Activated T-cell treated with anti-CD3 and anti-CD28 coated beads, Interleukin-2, amount 50 U/mL, for 4 hours (primary cell): ENCODE measurements at regions not wholly inside any gene's neighbourhood (a gene's known extent, or its start where the extent isn't known, plus 50 kb on each side); places are given as distances from the start of the nearest gene placed in this dataset.

Experiments
- ATAC-seq, 2 donors: fragments of 200-7000 bp; cut with Tn5 transposase; one replicate each; pipeline ENCODE4 v1.10.0; 2021
- DNase-seq: peaks from one replicate; pipeline ENCODE4 v3.0.0-alpha.2; 2020
- H3K27me3 Mint-ChIP-seq: one replicate; pipeline ENCODE4 v1.8.0; 2021; ENCODE audit warnings: low read depth, mixed read lengths
- H3K36me3 Mint-ChIP-seq: one replicate; pipeline ENCODE4 v1.8.0; 2022; ENCODE audit warnings: mixed read lengths; ENCODE audit not compliant: insufficient read depth
- H3K4me1 Mint-ChIP-seq: one replicate; pipeline ENCODE4 v1.8.0; 2021; ENCODE audit warnings: low read depth, mixed read lengths
- H3K4me3 Mint-ChIP-seq: one replicate; pipeline ENCODE4 v1.8.0; 2021; ENCODE audit warnings: mild to moderate bottlenecking, moderate library complexity, mixed read lengths
- H3K9me3 Mint-ChIP-seq: one replicate; pipeline ENCODE4 v1.8.0; 2021; ENCODE audit warnings: mixed read lengths

DNA sequence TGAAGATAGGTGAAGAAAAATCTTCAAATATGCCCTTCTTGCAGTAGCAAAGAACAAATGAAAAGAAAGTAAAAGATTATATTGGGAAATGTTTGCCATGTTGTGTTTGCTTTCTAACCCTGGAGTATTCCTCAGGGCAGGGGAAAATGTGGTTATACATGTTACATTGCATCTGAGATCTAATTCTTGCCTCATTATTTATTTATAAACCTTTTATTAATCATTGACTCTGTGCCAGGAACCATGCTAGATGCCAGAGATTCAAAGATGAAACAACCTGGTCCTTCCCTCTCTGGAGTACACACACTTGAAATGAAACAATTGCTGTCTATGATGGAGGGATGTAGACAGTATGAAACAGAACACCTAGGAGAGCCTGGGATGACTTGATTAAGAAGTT is 128.1 kb upstream of the HMGA2 start:
- no peak overlapping the region for H3K4me3 Mint-ChIP-seq
- peaks cover 2% of the 10 kb centered on the region for H3K27me3 Mint-ChIP-seq
- H3K9me3 Mint-ChIP-seq: peaks cover 4% of the 10 kb centered on the region
- no peaks in the 10 kb centered on the region for H3K4me1 Mint-ChIP-seq
- H3K36me3 Mint-ChIP-seq: no peaks in the 10 kb centered on the region
- ATAC-seq (no peak), DNase-seq (no peak)

DNA sequence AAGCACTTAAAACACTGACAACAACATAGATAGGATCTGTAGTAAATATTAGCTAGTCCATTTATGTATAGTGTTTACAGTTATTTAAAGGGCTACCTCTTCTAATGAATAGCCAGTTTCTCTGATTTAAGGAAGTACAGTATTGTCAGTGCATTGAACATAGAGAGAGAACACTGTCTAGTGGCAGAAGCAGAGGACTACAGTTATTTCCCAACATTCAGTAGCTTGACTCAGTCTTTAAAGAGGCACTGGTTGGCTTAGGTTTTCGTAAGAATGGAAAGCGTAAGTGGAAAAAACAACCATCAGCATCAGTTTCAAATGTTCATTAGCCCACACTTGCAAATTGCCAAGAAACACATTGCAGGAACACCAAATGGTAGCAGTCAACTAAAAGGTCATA is 125.0 kb upstream of the HMGA2 start:
- Mint-ChIP-seq H3K4me3 (no peak overlapping the region), H3K27me3 (peaks cover 4% of the 10 kb centered on the region), H3K9me3 (peaks cover 3% of the 10 kb centered on the region)

DNA sequence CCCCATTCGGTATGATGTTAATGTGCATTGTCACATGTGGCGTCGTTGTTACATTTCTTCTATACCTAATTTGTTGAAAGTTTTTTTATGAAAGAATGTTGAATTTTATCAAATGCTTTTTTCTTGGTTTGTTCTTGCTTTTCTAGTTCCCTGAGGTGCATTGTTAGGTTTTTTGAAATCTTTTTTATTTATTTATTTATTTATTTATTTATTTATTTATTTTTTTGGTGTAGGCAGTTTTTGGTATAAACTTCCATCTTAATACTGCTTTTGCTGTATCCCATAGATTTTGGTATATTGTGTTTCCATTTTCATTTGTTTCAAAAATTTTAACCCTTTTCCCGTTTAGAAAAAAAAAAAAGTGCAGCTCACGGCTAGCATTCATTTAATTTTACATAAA is 121.1 kb upstream of the HMGA2 start:
- Mint-ChIP-seq H3K4me3 (no peak overlapping the region), H3K36me3 (no peaks in the 10 kb centered on the region), H3K4me1 (no peaks in the 10 kb centered on the region), H3K9me3 (peaks cover 26% of the 10 kb centered on the region), H3K27me3 (peaks cover 4% of the 10 kb centered on the region)
- no peak for ATAC-seq
- DNase-seq: no peak

More for the DNA sequence above, 125.0 kb upstream of the HMGA2 start:
- no peak for ATAC-seq
- Mint-ChIP-seq H3K36me3 (no peaks in the 10 kb centered on the region), H3K4me1 (no peaks in the 10 kb centered on the region)
- no peak for DNase-seq

DNA sequence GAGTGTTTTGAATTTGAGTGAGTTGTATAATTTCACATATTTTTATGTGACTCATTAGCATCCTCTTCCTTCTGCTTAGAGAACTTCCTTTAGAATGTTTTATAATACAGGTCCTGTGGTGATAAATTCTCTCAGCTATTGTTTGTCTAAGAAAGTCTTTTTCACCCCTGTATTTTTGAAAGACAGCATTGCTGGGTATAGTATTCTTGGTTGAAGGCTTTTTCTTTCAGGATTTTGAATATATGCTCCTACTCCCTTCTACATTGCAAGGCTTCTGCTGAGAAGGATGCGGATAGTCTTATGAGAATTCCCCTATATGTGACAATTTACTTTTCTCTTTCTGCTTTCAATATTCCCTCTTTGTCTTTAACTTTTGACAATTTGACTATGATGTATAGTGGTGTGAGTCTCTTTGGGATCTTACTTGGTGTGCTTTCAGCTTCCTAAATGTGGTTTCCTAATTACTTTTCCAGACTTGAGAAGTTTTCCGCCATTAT is 118.9 kb upstream of the HMGA2 start:
- DNase-seq (no peak), ATAC-seq (no peak)
- Mint-ChIP-seq H3K4me1 (no peaks in the 10 kb centered on the region), H3K4me3 (no peak overlapping the region), H3K27me3 (peaks cover 4% of the 10 kb centered on the region), H3K36me3 (no peaks in the 10 kb centered on the region), H3K9me3 (peaks cover 26% of the 10 kb centered on the region)

DNA sequence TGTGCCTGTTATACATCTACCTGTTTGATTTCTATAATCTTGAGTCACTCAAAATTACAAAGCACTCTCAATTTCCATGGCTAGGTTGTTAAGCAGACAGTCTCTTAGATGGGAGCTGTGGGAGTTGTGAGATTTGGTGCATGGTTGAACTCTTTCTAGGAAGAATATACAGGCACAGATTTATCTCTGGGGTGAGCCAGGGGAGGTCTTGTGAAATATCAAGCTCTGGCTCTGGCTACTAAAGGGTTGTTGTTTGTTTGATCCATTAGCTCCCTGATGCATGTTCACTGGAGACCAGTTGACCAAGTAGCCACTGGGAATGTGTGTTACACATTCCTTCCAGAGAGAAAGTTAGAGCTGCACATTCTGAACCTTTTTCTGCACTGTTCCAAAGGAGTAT is 117.2 kb upstream of the HMGA2 start:
- peaks cover 26% of the 10 kb centered on the region for H3K9me3 Mint-ChIP-seq
- H3K4me1 Mint-ChIP-seq: no peaks in the 10 kb centered on the region
- H3K27me3 Mint-ChIP-seq: peaks cover 7% of the 10 kb centered on the region
- no peak overlapping the region for H3K4me3 Mint-ChIP-seq
- no peak for ATAC-seq
- DNase-seq: no peak
- no peaks in the 10 kb centered on the region for H3K36me3 Mint-ChIP-seq

DNA sequence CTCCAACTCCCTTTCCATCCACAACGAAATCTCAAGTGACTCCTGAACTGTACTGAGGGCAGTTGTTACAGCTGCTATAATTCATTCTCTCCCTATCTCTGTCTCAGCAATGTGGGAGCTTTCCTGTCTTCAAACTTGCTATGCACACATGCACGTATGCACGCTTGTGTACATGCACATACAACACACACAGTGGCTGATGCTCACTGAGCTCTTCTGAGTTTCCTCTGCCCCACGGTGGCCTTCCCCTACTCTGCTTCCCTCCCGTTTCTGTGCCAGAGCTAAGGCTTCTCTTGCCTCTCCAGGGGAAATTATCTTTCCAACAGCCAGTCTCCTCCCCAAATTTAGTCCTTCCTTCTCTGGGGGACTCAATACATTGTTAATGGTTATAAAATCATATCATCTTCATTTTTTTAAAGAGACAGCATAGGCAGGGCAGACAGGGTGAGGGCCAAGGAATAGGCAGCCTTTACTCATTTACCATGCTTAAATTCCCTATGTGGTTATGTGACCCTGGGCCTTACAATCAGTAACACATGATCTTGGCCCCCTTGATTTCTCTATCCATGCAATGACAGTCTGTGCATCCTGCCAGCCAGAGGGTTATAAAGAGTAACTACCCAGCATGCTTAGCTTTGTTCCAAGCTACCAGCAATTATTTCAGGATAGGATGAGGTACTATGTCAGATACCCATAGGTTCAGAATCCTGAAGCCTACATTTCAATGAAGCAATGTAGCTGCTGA is 111.9 kb upstream of the HMGA2 start:
- peaks cover 3% of the 10 kb centered on the region for H3K27me3 Mint-ChIP-seq
- H3K4me1 Mint-ChIP-seq: no peaks in the 10 kb centered on the region
- H3K4me3 Mint-ChIP-seq: no peak overlapping the region
- H3K9me3 Mint-ChIP-seq: no peaks in the 10 kb centered on the region
- DNase-seq (no peak), ATAC-seq (no peak)
- no peaks in the 10 kb centered on the region for H3K36me3 Mint-ChIP-seq

DNA sequence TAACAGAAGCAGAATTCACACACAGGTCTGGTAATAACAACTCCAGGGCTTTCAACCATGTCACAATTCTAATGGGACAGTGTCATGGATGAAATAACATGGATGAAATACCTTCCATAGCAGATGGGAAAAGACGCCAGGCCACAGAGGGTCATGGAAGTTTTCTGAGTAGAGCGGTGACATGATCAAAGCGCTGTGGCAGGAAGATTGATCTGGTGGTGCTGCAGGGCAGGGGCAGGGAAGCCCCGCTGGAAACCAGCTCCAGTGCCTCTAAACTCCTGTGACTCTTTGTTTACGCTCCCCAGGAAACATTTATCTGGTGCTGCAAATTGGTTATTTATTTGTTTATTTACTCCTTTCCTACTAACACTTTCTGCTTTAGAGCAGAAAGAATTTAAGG is 108.3 kb upstream of the HMGA2 start:
- Mint-ChIP-seq H3K36me3 (no peaks in the 10 kb centered on the region), H3K9me3 (no peaks in the 10 kb centered on the region), H3K4me3 (no peak overlapping the region), H3K27me3 (peaks cover 8% of the 10 kb centered on the region), H3K4me1 (no peaks in the 10 kb centered on the region)
- DNase-seq (no peak), ATAC-seq (no peak)

DNA sequence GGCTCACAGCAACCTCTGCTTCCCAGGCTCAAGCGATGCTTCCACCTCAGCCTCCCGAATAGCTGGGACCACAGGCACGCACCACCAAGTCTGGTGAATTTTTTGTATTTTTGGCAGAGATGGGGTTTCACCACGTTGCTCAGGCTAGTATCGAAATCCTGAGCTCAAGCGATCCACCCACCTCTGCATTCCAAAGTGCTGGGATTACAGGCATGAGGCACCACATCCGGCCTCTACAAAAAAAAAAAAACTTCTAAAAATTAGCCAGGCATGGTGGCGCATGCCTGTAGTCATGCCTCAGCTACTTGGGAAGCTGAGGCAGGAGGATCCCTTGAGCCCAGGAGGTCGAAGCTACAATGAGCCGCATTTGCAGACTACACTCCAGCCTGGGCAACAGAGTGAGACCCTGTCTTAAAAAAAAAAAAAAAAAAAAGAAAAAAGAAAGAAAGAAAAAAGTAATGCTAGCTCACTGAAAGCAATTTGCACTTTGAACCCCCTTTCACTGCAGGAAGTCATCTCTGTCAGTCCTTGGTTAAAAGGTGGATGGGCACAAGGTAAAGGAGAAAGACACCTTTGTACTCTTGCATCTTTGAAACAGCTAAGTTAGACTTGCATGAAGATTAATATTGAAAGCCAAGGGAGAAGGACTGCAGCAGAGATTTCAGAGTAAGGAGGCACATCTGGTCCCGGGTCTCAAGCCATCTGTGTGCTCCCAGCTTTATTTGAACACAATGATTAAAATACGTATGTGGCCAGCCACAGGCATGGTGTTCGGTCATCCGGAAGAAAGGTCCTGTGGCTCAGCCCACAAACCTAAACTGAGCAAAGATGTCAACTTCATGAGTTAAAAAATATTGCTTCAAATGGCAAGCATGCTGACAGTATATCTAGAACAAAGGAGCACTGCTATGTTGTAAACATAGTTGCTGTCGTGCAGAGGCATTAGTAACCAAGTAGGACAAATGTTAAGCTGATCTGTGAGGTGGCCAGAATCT is 103.8 kb upstream of the HMGA2 start:
- Mint-ChIP-seq H3K9me3 (no peaks in the 10 kb centered on the region), H3K4me3 (no peak overlapping the region), H3K27me3 (peaks cover 5% of the 10 kb centered on the region), H3K4me1 (no peaks in the 10 kb centered on the region), H3K36me3 (no peaks in the 10 kb centered on the region)
- ATAC-seq (no peak), DNase-seq (no peak)

DNA sequence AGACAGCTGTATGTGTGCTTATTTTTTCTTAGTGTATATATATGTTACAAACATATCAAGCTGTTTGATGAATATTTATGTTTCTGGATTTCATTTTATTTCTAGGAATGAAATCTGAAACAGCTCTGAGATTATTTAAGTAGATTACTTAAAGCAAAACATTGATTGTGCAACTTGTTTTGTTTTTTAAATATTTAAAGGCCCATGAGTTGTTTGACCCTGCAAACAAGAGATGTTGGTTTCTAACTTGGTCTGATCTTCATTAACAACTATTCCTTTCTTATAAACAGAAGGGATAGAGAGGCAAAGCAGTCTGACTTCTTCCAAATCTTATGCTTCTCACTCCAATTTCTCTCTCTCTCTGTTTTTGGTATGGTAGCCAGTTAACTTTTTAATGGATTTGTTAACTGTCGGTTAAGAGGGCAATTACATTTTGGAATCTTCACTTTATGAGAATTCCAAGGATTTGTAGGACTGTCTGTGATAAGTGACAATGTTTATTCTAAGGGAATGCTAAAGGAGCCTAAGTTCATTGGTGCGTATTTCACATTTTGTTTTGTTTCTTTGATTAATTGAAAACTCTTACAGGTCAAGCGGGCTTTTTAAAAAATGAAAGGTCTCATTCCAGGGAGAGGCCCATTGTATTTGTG is 102.6 kb upstream of the HMGA2 start:
- H3K4me1 Mint-ChIP-seq: no peaks in the 10 kb centered on the region
- peaks cover 10% of the 10 kb centered on the region for H3K27me3 Mint-ChIP-seq
- no peaks in the 10 kb centered on the region for H3K9me3 Mint-ChIP-seq
- DNase-seq (no peak), ATAC-seq (no peak)
- H3K36me3 Mint-ChIP-seq: no peaks in the 10 kb centered on the region
- no peak overlapping the region for H3K4me3 Mint-ChIP-seq

DNA sequence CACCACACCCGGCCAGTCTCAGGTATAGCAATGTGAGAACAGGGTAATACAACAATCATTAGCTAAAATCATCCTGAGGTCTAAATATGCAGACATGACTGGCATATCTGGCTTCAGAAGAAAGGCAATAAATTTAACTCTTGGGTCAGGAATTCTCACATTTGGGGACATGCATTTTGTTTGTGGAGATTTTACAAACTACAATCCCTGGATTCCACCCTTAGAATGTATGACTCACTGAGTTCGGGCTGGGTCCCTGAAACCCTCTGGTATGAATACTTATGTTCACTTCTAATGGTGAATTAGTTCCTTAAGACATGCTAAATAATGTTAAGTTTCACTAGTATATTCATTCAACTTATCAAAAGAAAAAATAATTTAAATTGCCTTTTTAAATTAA is 98.9 kb upstream of the HMGA2 start:
- H3K4me3 Mint-ChIP-seq: no peak overlapping the region
- peaks cover 3% of the 10 kb centered on the region for H3K4me1 Mint-ChIP-seq
- no peak for ATAC-seq
- no peak for DNase-seq
- peaks cover 38% of the 10 kb centered on the region for H3K27me3 Mint-ChIP-seq
- no peaks in the 10 kb centered on the region for H3K9me3 Mint-ChIP-seq
- H3K36me3 Mint-ChIP-seq: no peaks in the 10 kb centered on the region

DNA sequence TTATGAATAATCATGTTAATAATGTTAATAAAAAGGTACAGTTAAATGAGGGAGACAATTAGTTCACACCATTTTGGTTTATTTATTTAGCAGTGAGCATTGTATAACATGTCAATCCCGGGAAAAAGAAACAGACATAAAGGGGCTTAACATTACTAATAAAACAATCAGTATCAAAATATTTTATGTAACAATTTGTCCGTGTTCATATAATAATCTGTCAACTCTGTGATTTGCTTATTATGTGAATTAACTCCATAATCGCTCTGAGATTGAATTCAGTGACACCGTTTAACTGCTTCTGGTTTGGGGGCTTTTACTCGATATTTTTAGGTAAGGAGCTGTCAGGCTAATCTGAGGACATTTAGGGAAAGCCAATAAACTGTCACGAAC is 95.8 kb upstream of the HMGA2 start:
- ATAC-seq: no peak
- Mint-ChIP-seq H3K36me3 (no peaks in the 10 kb centered on the region), H3K4me3 (no peak overlapping the region), H3K27me3 (peaks cover 45% of the 10 kb centered on the region), H3K4me1 (peaks cover 3% of the 10 kb centered on the region), H3K9me3 (no peaks in the 10 kb centered on the region)
- DNase-seq: no peak

DNA sequence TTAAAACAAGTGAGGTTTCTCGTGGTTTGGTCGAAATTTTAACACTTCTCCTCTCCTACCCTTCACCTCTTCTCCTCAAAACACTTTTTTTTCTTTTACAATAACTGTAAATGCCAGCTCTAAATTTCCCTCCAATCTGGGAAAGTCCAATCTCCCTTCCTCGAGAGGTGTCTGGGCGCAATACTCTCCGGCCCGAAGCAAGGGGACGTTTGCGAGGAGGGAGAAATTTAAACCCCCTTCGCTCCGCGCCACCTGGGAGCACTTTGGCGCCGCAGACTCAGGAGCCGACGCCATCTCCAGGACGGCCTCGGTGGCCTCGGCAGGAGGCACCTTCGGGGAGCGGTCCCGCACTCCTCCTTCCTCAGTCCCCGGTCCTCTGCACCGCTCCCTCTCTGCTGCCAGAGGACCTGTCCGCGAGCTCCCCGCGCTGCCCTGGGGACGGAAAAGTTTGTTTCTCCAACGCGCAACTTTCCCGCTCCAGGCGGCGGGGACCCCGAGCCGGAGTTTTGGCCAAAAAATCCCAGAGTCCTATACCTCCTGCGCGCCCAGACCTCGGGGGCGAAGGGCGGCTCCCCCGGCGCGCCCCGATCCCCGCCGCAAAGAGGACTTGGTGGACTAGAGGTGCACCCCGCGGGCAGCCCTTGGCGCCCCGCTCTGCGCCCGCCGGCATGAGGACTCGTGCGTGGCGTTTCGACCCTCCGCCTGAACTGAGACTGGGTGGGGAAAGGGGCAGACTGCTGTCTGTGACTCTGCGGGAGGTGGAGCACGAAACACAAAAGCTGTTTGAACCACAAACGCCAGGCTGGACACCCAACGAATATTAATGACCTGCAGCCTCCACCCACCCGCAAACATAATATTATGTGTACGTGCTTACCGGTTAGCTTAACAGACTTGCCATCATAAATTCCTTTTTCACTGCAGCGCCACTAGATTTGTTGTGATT is 95.2 kb upstream of the HMGA2 start:
- ATAC-seq: peak in 1 of 2 donors; percentile 30
- H3K4me3 Mint-ChIP-seq: no peak overlapping the region
- no peak for DNase-seq

DNA sequence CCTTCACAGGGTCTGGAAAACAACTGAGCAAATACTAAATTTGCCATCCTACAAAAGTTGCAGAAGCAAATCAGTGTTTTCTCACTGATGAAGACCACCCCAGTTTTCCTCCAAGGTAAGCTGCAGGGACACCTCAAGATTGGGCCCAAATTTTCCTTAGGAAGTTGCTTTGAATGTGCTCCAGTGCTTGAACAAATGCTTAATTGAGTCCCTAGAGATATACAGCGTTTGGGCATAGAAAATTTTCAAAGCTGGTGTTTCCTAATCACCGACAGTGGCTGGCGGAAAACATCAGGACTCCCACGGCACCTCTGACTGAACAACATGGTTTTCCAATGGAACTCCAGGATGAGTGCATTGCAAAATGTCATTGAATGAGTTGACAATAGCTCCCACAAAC is 92.5 kb upstream of the HMGA2 start:
- Mint-ChIP-seq H3K4me1 (peaks cover 3% of the 10 kb centered on the region), H3K27me3 (peaks cover 46% of the 10 kb centered on the region), H3K36me3 (no peaks in the 10 kb centered on the region), H3K9me3 (no peaks in the 10 kb centered on the region), H3K4me3 (no peak overlapping the region)
- ATAC-seq (no peak), DNase-seq (no peak)

More for the DNA sequence above, 95.2 kb upstream of the HMGA2 start:
- Mint-ChIP-seq H3K27me3 (peaks cover 48% of the 10 kb centered on the region), H3K4me1 (peaks cover 3% of the 10 kb centered on the region), H3K36me3 (no peaks in the 10 kb centered on the region), H3K9me3 (no peaks in the 10 kb centered on the region)
